ENCODE measurements at regions not wholly inside any gene's neighbourhood (a gene's known extent, or its start where the extent isn't known, plus 50 kb on each side); places are given as distances from the start of the nearest gene placed in this dataset.

DNA sequence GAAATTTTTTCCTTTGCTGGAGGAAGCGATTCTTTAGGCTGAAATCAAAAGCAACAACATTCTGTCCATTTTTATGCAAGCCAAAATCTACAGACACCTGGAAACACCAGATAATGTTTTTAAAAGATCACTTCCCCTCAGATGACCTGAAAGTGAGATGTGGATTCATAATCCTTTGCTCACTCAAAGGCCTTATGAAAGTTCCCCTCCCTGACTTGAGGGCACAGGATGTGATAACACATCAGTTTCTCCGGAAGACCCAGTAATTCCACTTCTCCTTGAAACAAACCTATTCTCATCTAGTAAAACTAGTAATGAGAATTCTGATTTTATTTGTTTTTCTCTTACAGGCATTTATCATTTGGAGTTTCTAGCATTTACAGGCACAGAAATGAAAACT, 218.3 kb upstream of the RND3 start:
- H2AFZ ChIP-seq = no peak overlapping the region
- H3K4me2 ChIP-seq (ENCODE audit: unreplicated experiment) = no peak overlapping the region
- no peaks in the 10 kb centered on the region for H3K9me3 ChIP-seq (ENCODE audit: low read depth)
- H3K36me3 ChIP-seq (ENCODE audit: low read depth) = no peaks in the 10 kb centered on the region
- 0 out of 2 replicates have a peak, but pooled peaks cover 5% of the 10 kb centered on the region for H3K4me1 ChIP-seq (ENCODE audit: insufficient read depth)
- H3K9ac ChIP-seq = no peak overlapping the region
- H4K20me1 ChIP-seq (ENCODE audit: insufficient read depth) = no peaks in the 10 kb centered on the region
- no peak for TF ChIP-seq EZH2 (IDR thresholded peaks at IDR 0.05; ENCODE audit: insufficient read depth, poor library complexity, severe bottlenecking)
- TF ChIP-seq EZH2phosphoT487 (IDR thresholded peaks at IDR 0.05; ENCODE audit: insufficient read depth, low read depth) = no peak
- no peak overlapping the region for H3K4me3 ChIP-seq
- no peaks in the 10 kb centered on the region for H3K79me2 ChIP-seq (ENCODE audit: insufficient read depth)
- no peak overlapping the region for H3K27ac ChIP-seq
- H3K27me3 ChIP-seq (replicated peaks; ENCODE audit: insufficient read depth) = no peaks in the 10 kb centered on the region
- DNase-seq = no peak
- H3F3A ChIP-seq (ENCODE audit: insufficient read depth) = no peaks in the 10 kb centered on the region
- H3K9me2 ChIP-seq (ENCODE audit: insufficient read depth) = no peaks in the 10 kb centered on the region
- WGBS, 2 experiments (ENCODE audit: low coverage in 1 of 2, low lambda C conversion rate in 2 of 2, missing lambda C conversion rate in 2 of 2) = 97 to 99% methylated on average over 2 of the region's 2 CpGs
- in situ Hi-C loops (cut with MboI) = no loop called here

- Histone ChIP-seq H3K4me2 (ENCODE audit: unreplicated experiment) (no peak overlapping the region), H2AFZ (no peak overlapping the region), H3K4me3 (no peak overlapping the region), H3K27me3 (replicated peaks; ENCODE audit: insufficient read depth) (no peaks in the 10 kb centered on the region), H3K9me2 (ENCODE audit: insufficient read depth) (no peaks in the 10 kb centered on the region), H4K20me1 (ENCODE audit: insufficient read depth) (no peaks in the 10 kb centered on the region), H3F3A (ENCODE audit: insufficient read depth) (no peaks in the 10 kb centered on the region), H3K9me3 (ENCODE audit: low read depth) (no peaks in the 10 kb centered on the region), H3K36me3 (ENCODE audit: low read depth) (no peaks in the 10 kb centered on the region), H3K27ac (no peak overlapping the region), H3K9ac (no peak overlapping the region), H3K79me2 (ENCODE audit: insufficient read depth) (no peaks in the 10 kb centered on the region), H3K4me1 (ENCODE audit: insufficient read depth) (0 out of 2 replicates have a peak, but pooled peaks cover 5% of the 10 kb centered on the region)
- in situ Hi-C loops (cut with MboI) = no loop called here
- no peak for DNase-seq
- 87 to 100% methylated on average over 2 of the region's 2 CpGs for WGBS, 2 experiments (ENCODE audit: low coverage in 1 of 2, low lambda C conversion rate in 2 of 2, missing lambda C conversion rate in 2 of 2)
- TF ChIP-seq EZH2phosphoT487 (IDR thresholded peaks at IDR 0.05; ENCODE audit: insufficient read depth, low read depth) (no peak), EZH2 (IDR thresholded peaks at IDR 0.05; ENCODE audit: insufficient read depth, poor library complexity, severe bottlenecking) (no peak)
Measured at GRCh38 chr2:150705357-150705756, 217.9 kb upstream of the RND3 start.

- no peak overlapping the region for H3K27ac ChIP-seq
Measured at GRCh38 chr2:150702791-150703190, 215.3 kb upstream of the RND3 start.

GRCh38 chr2:150700666-150701580, 213.5 kb upstream of the RND3 start:
- Histone ChIP-seq H3K36me3 (ENCODE audit: low read depth) (no peaks in the 10 kb centered on the region), H3K27ac (no peak overlapping the region), H2AFZ (no peak overlapping the region), H3K79me2 (ENCODE audit: insufficient read depth) (no peaks in the 10 kb centered on the region), H3K9me2 (ENCODE audit: insufficient read depth) (no peaks in the 10 kb centered on the region), H3K9me3 (ENCODE audit: low read depth) (no peaks in the 10 kb centered on the region), H3K4me3 (no peak overlapping the region), H3K27me3 (replicated peaks; ENCODE audit: insufficient read depth) (no peaks in the 10 kb centered on the region), H3K4me2 (ENCODE audit: unreplicated experiment) (no peak overlapping the region), H3K9ac (no peak overlapping the region), H3K4me1 (ENCODE audit: insufficient read depth) (peaks cover 26% of the 10 kb centered on the region), H4K20me1 (ENCODE audit: insufficient read depth) (no peaks in the 10 kb centered on the region), H3F3A (ENCODE audit: insufficient read depth) (0 out of 2 replicates have a peak, but pooled peaks cover 11% of the 10 kb centered on the region)
- no peak for DNase-seq
- TF ChIP-seq EZH2phosphoT487 (IDR thresholded peaks at IDR 0.05; ENCODE audit: insufficient read depth, low read depth) = no peak
- in situ Hi-C loops (cut with MboI) = no loop called here
- 57 to 65% methylated on average over 5 of the region's 5 CpGs for WGBS, 2 experiments (ENCODE audit: low coverage in 1 of 2, low lambda C conversion rate in 2 of 2, missing lambda C conversion rate in 2 of 2)

More at GRCh38 chr2:150702791-150703190, 215.3 kb upstream of the RND3 start:
- H3K36me3 ChIP-seq (ENCODE audit: low read depth) = no peaks in the 10 kb centered on the region
- TF ChIP-seq EZH2phosphoT487 (IDR thresholded peaks at IDR 0.05; ENCODE audit: insufficient read depth, low read depth) (no peak), EZH2 (IDR thresholded peaks at IDR 0.05; ENCODE audit: insufficient read depth, poor library complexity, severe bottlenecking) (no peak)
- no peaks in the 10 kb centered on the region for H3K79me2 ChIP-seq (ENCODE audit: insufficient read depth)
- H3K9me2 ChIP-seq (ENCODE audit: insufficient read depth) = no peaks in the 10 kb centered on the region
- H3K4me3 ChIP-seq = no peak overlapping the region
- in situ Hi-C loops (cut with MboI) = no loop called here
- H3K4me2 ChIP-seq (ENCODE audit: unreplicated experiment) = no peak overlapping the region
- H3K4me1 ChIP-seq (ENCODE audit: insufficient read depth) = peaks cover 19% of the 10 kb centered on the region
- WGBS, 2 experiments (ENCODE audit: low coverage in 1 of 2, low lambda C conversion rate in 2 of 2, missing lambda C conversion rate in 2 of 2) = 95 to 97% methylated on average over 2 of the region's 2 CpGs
- H3K9ac ChIP-seq = no peak overlapping the region
- H4K20me1 ChIP-seq (ENCODE audit: insufficient read depth) = no peaks in the 10 kb centered on the region
- H3K27me3 ChIP-seq (replicated peaks; ENCODE audit: insufficient read depth) = no peaks in the 10 kb centered on the region
- no peaks in the 10 kb centered on the region for H3K9me3 ChIP-seq (ENCODE audit: low read depth)
- H3F3A ChIP-seq (ENCODE audit: insufficient read depth) = 0 out of 2 replicates have a peak, but pooled peaks cover 8% of the 10 kb centered on the region
- no peak overlapping the region for H2AFZ ChIP-seq
- DNase-seq = no peak
